CD4-positive, alpha-beta memory T cell (primary cell): ENCODE measurements at regions not wholly inside any gene's neighbourhood (a gene's known extent, or its start where the extent isn't known, plus 50 kb on each side); places are given as distances from the start of the nearest gene placed in this dataset.

Source experiments
- CTCF ChIA-PET: fragments of 350-600 bp; sonication (Branson Sonifier 250); formaldehyde crosslinking; loops from one replicate; lab custom pipeline; 2021; ENCODE audit warnings: inconsistent platforms; ENCODE audit not compliant: partially characterized antibody; lab: Charles Lee
- POLR2A ChIA-PET: fragments of 350-600 bp; sonication (Branson Sonifier 250); formaldehyde crosslinking; loops from one replicate; lab custom pipeline; 2021; ENCODE audit not compliant: partially characterized antibody; lab: Charles Lee
- DNase-seq, 5 donors: peaks; one replicate each; pipeline versions ENCODE4 v3.0.0 to v3.0.0-alpha.2; 2020 to 2022; ENCODE audit warnings: mixed read lengths in 1 of 5
- H3K27ac ChIP-seq: one replicate; pipeline ENCODE4 v1.7.0; 2013; ENCODE audit warnings: low read depth, low read length
- H3K27me3 ChIP-seq: 2 replicates; pipeline ENCODE4 v1.7.0; 2013; ENCODE audit warnings: mild to moderate bottlenecking, low read length, moderate library complexity; ENCODE audit not compliant: insufficient read depth
- H3K36me3 ChIP-seq: 2 replicates; pipeline ENCODE4 v1.7.0; 2013; ENCODE audit warnings: mild to moderate bottlenecking, low read length, moderate library complexity; ENCODE audit not compliant: insufficient read depth
- H3K4me1 ChIP-seq: 2 replicates; pipeline ENCODE4 v1.7.0; 2013; ENCODE audit warnings: mild to moderate bottlenecking, low read length, moderate library complexity; ENCODE audit not compliant: insufficient read depth
- H3K4me3 ChIP-seq, 2 donors: one replicate each; pipeline ENCODE4 v1.7.0; 2013; ENCODE audit warnings: low read length in 2 of 2, mild to moderate bottlenecking in 1 of 2
- H3K9me3 ChIP-seq, 2 donors: one replicate each; pipeline ENCODE4 v1.7.0; 2013; ENCODE audit warnings: low read length in 2 of 2, control low read depth in 1 of 2; ENCODE audit not compliant: control insufficient read depth in 1 of 2
- H3K27ac Mint-ChIP-seq, 7 donors: one replicate each; pipeline ENCODE4 v1.8.0; 2020 to 2021; ENCODE audit warnings: mixed read lengths in 7 of 7, mild to moderate bottlenecking in 6 of 7, inconsistent platforms in 3 of 7, moderate library complexity in 3 of 7
- H3K27me3 Mint-ChIP-seq, 2 donors: one replicate each; pipeline ENCODE4 v1.8.0; 2020 to 2021; ENCODE audit warnings: mixed read lengths in 2 of 2
- H3K36me3 Mint-ChIP-seq, 2 donors: one replicate each; pipeline ENCODE4 v1.8.0; 2020 to 2021; ENCODE audit warnings: mixed read lengths in 2 of 2, inconsistent platforms in 1 of 2, mild to moderate bottlenecking in 1 of 2
- H3K4me1 Mint-ChIP-seq, 4 donors: one replicate each; pipeline ENCODE4 v1.8.0; 2020 to 2021; ENCODE audit warnings: mixed read lengths in 4 of 4, mild to moderate bottlenecking in 1 of 4
- H3K4me3 Mint-ChIP-seq, 8 donors: one replicate each; pipeline ENCODE4 v1.8.0; 2020 to 2021; ENCODE audit warnings: mixed read lengths in 8 of 8, mild to moderate bottlenecking in 7 of 8, moderate library complexity in 6 of 8, inconsistent platforms in 3 of 8
- H3K9me3 Mint-ChIP-seq, 8 donors: one replicate each; pipeline ENCODE4 v1.8.0; 2020 to 2021; ENCODE audit warnings: mixed read lengths in 8 of 8, mild to moderate bottlenecking in 5 of 8, inconsistent platforms in 3 of 8, moderate library complexity in 1 of 8
- intact Hi-C: fragments of 100-400 bp; cut with micrococcal nuclease; formaldehyde crosslinking; loops from one replicate; pipeline ENCODE4 v1.15.1; 2023

DNA sequence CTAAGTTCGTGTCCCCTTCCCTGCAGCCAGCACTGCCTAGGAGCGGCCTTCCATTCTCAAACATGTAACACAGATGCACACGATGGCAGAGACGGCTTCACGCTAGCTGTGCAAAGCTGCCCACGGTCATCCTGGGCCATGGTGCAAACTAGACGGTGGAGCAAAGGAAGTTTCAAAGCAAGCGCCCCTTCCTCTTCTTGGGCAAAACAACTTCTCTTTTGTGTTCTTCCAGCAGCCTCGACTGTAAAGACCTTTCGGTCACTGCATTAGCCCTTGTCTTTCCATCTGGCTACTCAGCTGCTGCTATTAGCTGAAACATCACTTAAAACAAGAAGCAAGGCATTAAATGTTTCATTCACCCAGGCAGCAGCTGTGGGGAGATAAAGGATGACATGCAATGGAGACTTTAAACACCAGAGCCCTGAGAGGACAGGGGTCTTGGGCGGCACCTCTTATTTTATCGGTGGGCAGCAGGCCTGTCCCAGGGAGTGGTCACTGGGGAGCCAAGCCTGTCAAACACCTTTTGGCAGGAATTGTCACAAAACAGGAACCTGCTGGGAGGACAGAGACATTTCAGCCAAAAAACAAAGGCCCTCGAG lies 214.8 kb downstream of the KLF6 start:
- H3K27ac ChIP-seq: no peak overlapping the region
- H3K4me3 ChIP-seq: no peak overlapping the region
- no peaks in the 10 kb centered on the region for H3K4me1 ChIP-seq
- no peaks in the 10 kb centered on the region for H3K36me3 ChIP-seq
- no peak for DNase-seq
- Mint-ChIP-seq H3K27ac (no peak overlapping the region), H3K9me3 (peaks cover 0 to 3% (median 0%) of the 10 kb centered on the region in 8 donors), H3K4me1 (peaks cover 4 to 13% (median 7%) of the 10 kb centered on the region in 4 donors), H3K27me3 (no peaks in the 10 kb centered on the region), H3K4me3 (no peak overlapping the region), H3K36me3 (no peaks in the 10 kb centered on the region)
- ChIA-PET CTCF (no interaction called here), POLR2A (no interaction called here)
- intact Hi-C loops: no loop called here
- H3K9me3 ChIP-seq: no peaks in the 10 kb centered on the region
- no peaks in the 10 kb centered on the region for H3K27me3 ChIP-seq

DNA sequence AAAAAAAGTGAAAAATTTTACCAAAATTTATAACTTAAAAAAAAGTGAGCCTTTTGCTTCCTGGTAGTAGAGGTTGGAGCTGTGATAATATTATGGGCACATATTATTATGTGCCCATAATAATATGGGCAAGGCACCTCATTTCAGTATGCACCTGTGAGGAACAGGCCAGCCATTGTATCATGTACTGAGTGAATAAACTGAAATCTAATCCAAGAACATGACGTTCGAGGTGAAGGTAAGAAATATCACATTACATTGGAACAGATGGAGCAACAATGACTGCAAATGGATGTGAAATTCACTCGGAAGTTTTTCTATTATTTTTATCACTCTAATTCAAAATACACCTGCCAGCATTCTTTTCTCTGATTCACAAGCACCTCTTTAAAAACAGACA lies 216.0 kb downstream of the KLF6 start:
- no peaks in the 10 kb centered on the region for H3K27me3 ChIP-seq
- ChIA-PET POLR2A (no interaction called here), CTCF (no interaction called here)
- no peaks in the 10 kb centered on the region for H3K9me3 ChIP-seq
- H3K4me3 ChIP-seq: no peak overlapping the region
- H3K36me3 ChIP-seq: no peaks in the 10 kb centered on the region
- no peak for DNase-seq
- intact Hi-C loops: no loop called here
- peaks cover 0 to 3% (median 0%) of the 10 kb centered on the region in 8 donors for H3K9me3 Mint-ChIP-seq
- H3K27me3 Mint-ChIP-seq: no peaks in the 10 kb centered on the region
- peaks cover 4 to 13% (median 7%) of the 10 kb centered on the region in 4 donors for H3K4me1 Mint-ChIP-seq
- no peak overlapping the region for H3K27ac ChIP-seq
- H3K27ac Mint-ChIP-seq: no peak overlapping the region
- no peaks in the 10 kb centered on the region for H3K36me3 Mint-ChIP-seq
- H3K4me3 Mint-ChIP-seq: no peak overlapping the region
- H3K4me1 ChIP-seq: no peaks in the 10 kb centered on the region

GRCh38 chr10:3568392-3568791 lies 216.6 kb downstream of the KLF6 start:
- intact Hi-C loops: no loop called here
- no peaks in the 10 kb centered on the region for H3K27me3 Mint-ChIP-seq
- no peak overlapping the region for H3K27ac ChIP-seq
- H3K27ac Mint-ChIP-seq: no peak overlapping the region
- POLR2A ChIA-PET: no interaction called here
- peaks cover 4 to 17% (median 8%) of the 10 kb centered on the region in 4 donors for H3K4me1 Mint-ChIP-seq
- no peak overlapping the region for H3K4me3 Mint-ChIP-seq
- H3K27me3 ChIP-seq: no peaks in the 10 kb centered on the region
- no peaks in the 10 kb centered on the region for H3K4me1 ChIP-seq
- no peak for DNase-seq
- H3K36me3 Mint-ChIP-seq: no peaks in the 10 kb centered on the region
- peaks cover 0 to 3% (median 0%) of the 10 kb centered on the region in 8 donors for H3K9me3 Mint-ChIP-seq
- CTCF ChIA-PET: no interaction called here
- H3K9me3 ChIP-seq: no peaks in the 10 kb centered on the region
- H3K4me3 ChIP-seq: no peak overlapping the region
- H3K36me3 ChIP-seq: no peaks in the 10 kb centered on the region

DNA sequence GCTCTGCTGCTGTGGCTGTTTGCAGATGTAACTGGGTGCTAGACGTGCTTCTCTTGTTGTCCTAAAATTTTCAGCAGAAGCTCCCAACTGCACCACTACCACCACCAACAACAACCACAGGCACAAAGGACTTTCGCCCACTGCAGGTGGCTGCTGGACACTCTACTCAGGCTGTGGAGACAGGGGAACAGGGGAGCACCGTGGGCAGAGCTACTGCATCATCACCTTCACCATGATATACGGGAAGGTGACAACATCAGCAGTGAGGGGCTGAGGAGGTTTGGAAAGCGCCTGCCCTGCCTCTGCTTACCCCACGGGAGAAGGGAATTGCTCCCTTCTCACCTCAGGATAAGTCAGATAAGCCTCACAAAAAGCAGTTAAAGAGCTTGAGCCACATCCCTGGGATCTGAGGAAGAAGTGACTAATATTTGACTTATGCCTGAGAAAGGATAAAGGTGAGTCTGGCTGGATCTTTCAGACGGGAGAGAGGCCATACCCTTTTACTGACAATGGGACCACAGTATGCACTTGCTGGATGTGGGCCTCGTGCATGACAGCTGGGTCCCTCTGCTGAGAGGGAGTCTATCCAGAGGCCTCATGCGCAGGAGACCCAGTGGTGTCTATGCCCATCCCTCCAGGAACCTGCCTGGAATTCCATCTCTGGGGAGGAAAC lies 217.6 kb downstream of the KLF6 start:
- H3K27ac Mint-ChIP-seq: no peak overlapping the region
- no peaks in the 10 kb centered on the region for H3K4me1 ChIP-seq
- H3K9me3 Mint-ChIP-seq: peaks cover 0 to 3% (median 0%) of the 10 kb centered on the region in 8 donors
- H3K27me3 Mint-ChIP-seq: no peaks in the 10 kb centered on the region
- no peak for DNase-seq
- no peaks in the 10 kb centered on the region for H3K27me3 ChIP-seq
- H3K4me3 Mint-ChIP-seq: no peak overlapping the region
- no peak overlapping the region for H3K4me3 ChIP-seq
- intact Hi-C loops: no loop called here
- H3K4me1 Mint-ChIP-seq: peaks cover 4 to 20% (median 8%) of the 10 kb centered on the region in 4 donors
- POLR2A ChIA-PET: no interaction called here
- H3K36me3 ChIP-seq: no peaks in the 10 kb centered on the region
- no peak overlapping the region for H3K27ac ChIP-seq
- H3K9me3 ChIP-seq: no peaks in the 10 kb centered on the region
- CTCF ChIA-PET: interaction anchor here (0.7 kb wide), 1 partner anchor 35 kb away, joined by 3 read pairs; no protein-coding TSS in a partner anchor
- H3K36me3 Mint-ChIP-seq: no peaks in the 10 kb centered on the region

GRCh38 chr10:3566627-3567026 lies 218.4 kb downstream of the KLF6 start:
- H3K27me3 ChIP-seq: no peaks in the 10 kb centered on the region
- H3K4me1 ChIP-seq: no peaks in the 10 kb centered on the region
- no peak overlapping the region for H3K4me3 ChIP-seq
- no peak overlapping the region for H3K27ac ChIP-seq
- H3K36me3 Mint-ChIP-seq: no peaks in the 10 kb centered on the region
- H3K36me3 ChIP-seq: no peaks in the 10 kb centered on the region
- peaks cover 4 to 20% (median 7%) of the 10 kb centered on the region in 4 donors for H3K4me1 Mint-ChIP-seq
- H3K4me3 Mint-ChIP-seq: no peak overlapping the region
- ChIA-PET POLR2A (no interaction called here), CTCF (interaction anchor here (0.7 kb wide), 1 partner anchor 36 kb away, joined by 3 read pairs; no protein-coding TSS in a partner anchor)
- peak overlapping the region in 1 of 7 donors; percentile 48 for H3K27ac Mint-ChIP-seq
- no peaks in the 10 kb centered on the region for H3K9me3 ChIP-seq
- peak in 1 of 5 donors; percentile 5 for DNase-seq
- intact Hi-C loops: no loop called here
- no peaks in the 10 kb centered on the region for H3K27me3 Mint-ChIP-seq
- H3K9me3 Mint-ChIP-seq: peaks cover 0 to 3% (median 0%) of the 10 kb centered on the region in 8 donors

- Histone ChIP-seq H3K36me3 (no peaks in the 10 kb centered on the region), H3K9me3 (no peaks in the 10 kb centered on the region), H3K4me1 (no peaks in the 10 kb centered on the region), H3K4me3 (no peak overlapping the region), H3K27ac (no peak overlapping the region), H3K27me3 (no peaks in the 10 kb centered on the region)
- H3K27me3 Mint-ChIP-seq: no peaks in the 10 kb centered on the region
- ChIA-PET CTCF (no interaction called here), POLR2A (interaction anchor here (0.7 kb wide), 1 partner anchor 298 kb away, joined by 3 read pairs; no protein-coding TSS in a partner anchor)
- DNase-seq: no peak
- H3K27ac Mint-ChIP-seq: no peak overlapping the region
- intact Hi-C loops: no loop called here
- H3K9me3 Mint-ChIP-seq: peaks cover 0 to 3% (median 0%) of the 10 kb centered on the region in 8 donors
- no peaks in the 10 kb centered on the region for H3K36me3 Mint-ChIP-seq
- H3K4me1 Mint-ChIP-seq: peaks cover 4 to 20% (median 7%) of the 10 kb centered on the region in 4 donors
- H3K4me3 Mint-ChIP-seq: no peak overlapping the region
These were observed 220.5 kb downstream of the KLF6 start for GRCh38 chr10:3564346-3565002.

DNA sequence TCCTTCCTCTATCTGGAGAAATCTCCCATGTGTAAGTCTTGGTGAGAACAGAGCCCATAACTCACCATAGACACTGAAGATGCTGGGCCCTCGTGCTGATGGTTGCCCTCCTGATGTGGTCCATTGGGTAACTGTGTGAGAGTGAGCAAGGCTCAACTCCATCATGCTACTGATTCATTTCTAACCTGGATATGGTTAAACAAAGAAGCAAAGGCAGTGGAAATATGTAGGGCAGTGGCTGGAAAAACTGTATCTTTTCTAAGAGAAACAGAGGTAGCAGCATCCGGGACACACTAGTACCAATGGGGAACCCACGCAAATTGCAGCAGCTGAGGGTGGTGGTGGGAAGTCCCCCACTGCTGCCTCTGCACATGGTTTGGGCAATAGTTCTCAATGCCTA lies 221.7 kb downstream of the KLF6 start:
- CTCF ChIA-PET: no interaction called here
- H3K9me3 Mint-ChIP-seq: peaks cover 0 to 3% (median 0%) of the 10 kb centered on the region in 8 donors

More for the DNA sequence above, 221.7 kb downstream of the KLF6 start:
- no peaks in the 10 kb centered on the region for H3K9me3 ChIP-seq
- no peak overlapping the region for H3K4me3 Mint-ChIP-seq
- H3K4me1 ChIP-seq: no peaks in the 10 kb centered on the region
- no peaks in the 10 kb centered on the region for H3K27me3 ChIP-seq
- peaks cover 4 to 16% (median 7%) of the 10 kb centered on the region in 4 donors for H3K4me1 Mint-ChIP-seq
- no peaks in the 10 kb centered on the region for H3K36me3 Mint-ChIP-seq
- no peak overlapping the region for H3K27ac ChIP-seq
- no peak for DNase-seq
- no peak overlapping the region for H3K27ac Mint-ChIP-seq
- POLR2A ChIA-PET: no interaction called here
- peaks cover 0 to 4% of the 10 kb centered on the region in 2 donors for H3K27me3 Mint-ChIP-seq
- H3K4me3 ChIP-seq: no peak overlapping the region
- no peaks in the 10 kb centered on the region for H3K36me3 ChIP-seq
- intact Hi-C loops: no loop called here
